ENCODE measurements at regions not wholly inside any gene's neighbourhood (a gene's known extent, or its start where the extent isn't known, plus 50 kb on each side); places are given as distances from the start of the nearest gene placed in this dataset.

- TF ChIP-seq CTCF (IDR thresholded peaks at IDR 0.05) (no peak), EZH2 (IDR thresholded peaks at IDR 0.05; ENCODE audit: borderline replicate concordance, insufficient read depth, low read depth, low read length, poor library complexity, severe bottlenecking) (no peak)
Observed at GRCh38 chr5:53394808-53395207, 85.6 kb upstream of the FST start.

Data from B cell (primary cell).